HepG2 (cell line): ENCODE measurements at regions not wholly inside any gene's neighbourhood (a gene's known extent, or its start where the extent isn't known, plus 50 kb on each side); places are given as distances from the start of the nearest gene placed in this dataset.

Experiments used
- IRF2 ChIP-seq: IDR thresholded peaks from 2 replicates; pipeline ENCODE4 v1.6.1; 2018; ENCODE audit warnings: missing genetic modification reagents, missing compliant biosample characterization
- JUND ChIP-seq: sonication (generic); formaldehyde crosslinking; IDR thresholded peaks from 2 replicates; pipeline ENCODE4 v1.8.0; 2022; ENCODE audit warnings: mild to moderate bottlenecking, missing genetic modification reagents
- NCOR1 ChIP-seq: fragments of 200-600 bp; sonication (generic); IDR thresholded peaks from 2 replicates; pipeline ENCODE4 v1.7.0; 2017; ENCODE audit warnings: antibody characterized with exemption, low read length, borderline replicate concordance
- NR2C2 ChIP-seq: sonication (generic); formaldehyde crosslinking; IDR thresholded peaks from 2 replicates; pipeline ENCODE4 v1.4.0; 2020; ENCODE audit warnings: missing genetic modification reagents, mild to moderate bottlenecking, moderate library complexity, borderline replicate concordance
- RAD21 ChIP-seq: fragments of 450-650 bp; formaldehyde crosslinking; IDR thresholded peaks from 2 replicates; pipeline ENCODE4 v1.5.0; 2020; ENCODE audit warnings: mild to moderate bottlenecking
- SRSF1 ChIP-seq: fragments of 200-400 bp; formaldehyde crosslinking; optimal IDR thresholded peaks from 2 replicates; pipeline ENCODE3; 2017; ENCODE audit warnings: mild to moderate bottlenecking, low read depth, low read length, moderate library complexity
- ZNF350 ChIP-seq: sonication (generic); formaldehyde crosslinking; IDR thresholded peaks from 2 replicates; pipeline ENCODE4 v1.4.0; 2020; ENCODE audit warnings: mild to moderate bottlenecking, low read depth, missing genetic modification reagents, borderline replicate concordance
- TF ChIP-seq, protein P1 (sequence below): sonication (generic); formaldehyde crosslinking; IDR thresholded peaks from 2 replicates; pipeline ENCODE4 v1.8.0; 2022; ENCODE audit warnings: low read depth, missing genetic modification reagents
- TF ChIP-seq, protein P2 (sequence below): sonication (generic); formaldehyde crosslinking; IDR thresholded peaks from 2 replicates; pipeline ENCODE4 v1.5.0; 2020; ENCODE audit warnings: mild to moderate bottlenecking, missing genetic modification reagents, moderate library complexity
- TF ChIP-seq, protein P3 (sequence below): sonication (generic); formaldehyde crosslinking; IDR thresholded peaks from 2 replicates; pipeline ENCODE4 v1.5.0; 2020; ENCODE audit warnings: missing genetic modification reagents
- TF ChIP-seq, protein P4 (sequence below): sonication (generic); formaldehyde crosslinking; IDR thresholded peaks from 2 replicates; pipeline ENCODE4 v1.4.0; 2020; ENCODE audit warnings: missing genetic modification reagents

DNA sequence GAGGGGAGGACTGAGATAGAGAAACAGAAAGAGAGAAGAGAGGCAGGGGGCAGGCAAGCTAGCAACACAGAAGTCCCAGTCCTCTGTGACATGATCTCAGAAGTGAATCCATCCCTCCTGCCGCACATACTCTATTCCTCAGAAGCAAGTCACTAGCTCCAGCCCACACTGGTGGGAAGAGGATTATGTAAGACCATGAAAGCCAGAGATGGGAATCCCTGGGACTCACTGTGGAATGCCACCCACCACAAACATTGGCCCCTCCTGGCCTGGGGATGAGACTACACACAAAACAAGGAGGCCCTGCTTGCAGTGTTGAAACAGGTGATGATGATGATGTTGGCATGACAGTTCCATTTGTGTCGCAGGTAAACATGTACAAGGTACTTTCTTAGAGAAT lies 419.9 kb downstream of the IRS2 start:
- TF ChIP-seq NCOR1 (no peak), IRF2 (CRISPR knock-in tag) (no peak), ZNF350 (CRISPR knock-in tag) (no peak), NR2C2 (CRISPR knock-in tag) (no peak), JUND (CRISPR knock-in tag) (no peak), RAD21 (CRISPR knock-in tag) (no peak), SRSF1 (no peak)
- TF ChIP-seq, protein P1, sequence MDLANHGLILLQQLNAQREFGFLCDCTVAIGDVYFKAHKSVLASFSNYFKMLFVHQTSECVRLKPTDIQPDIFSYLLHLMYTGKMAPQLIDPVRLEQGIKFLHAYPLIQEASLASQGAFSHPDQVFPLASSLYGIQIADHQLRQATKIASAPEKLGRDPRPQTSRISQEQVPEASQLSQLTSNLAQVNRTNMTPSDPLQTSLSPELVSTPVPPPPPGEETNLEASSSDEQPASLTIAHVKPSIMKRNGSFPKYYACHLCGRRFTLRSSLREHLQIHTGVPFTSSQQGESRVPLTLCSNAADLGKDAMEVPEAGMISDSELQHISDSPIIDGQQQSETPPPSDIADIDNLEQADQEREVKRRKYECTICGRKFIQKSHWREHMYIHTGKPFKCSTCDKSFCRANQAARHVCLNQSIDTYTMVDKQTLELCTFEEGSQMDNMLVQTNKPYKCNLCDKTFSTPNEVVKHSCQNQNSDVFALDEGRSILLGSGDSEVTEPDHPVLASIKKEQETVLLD (CRISPR knock-in tag), result no peak
- TF ChIP-seq, protein P2, sequence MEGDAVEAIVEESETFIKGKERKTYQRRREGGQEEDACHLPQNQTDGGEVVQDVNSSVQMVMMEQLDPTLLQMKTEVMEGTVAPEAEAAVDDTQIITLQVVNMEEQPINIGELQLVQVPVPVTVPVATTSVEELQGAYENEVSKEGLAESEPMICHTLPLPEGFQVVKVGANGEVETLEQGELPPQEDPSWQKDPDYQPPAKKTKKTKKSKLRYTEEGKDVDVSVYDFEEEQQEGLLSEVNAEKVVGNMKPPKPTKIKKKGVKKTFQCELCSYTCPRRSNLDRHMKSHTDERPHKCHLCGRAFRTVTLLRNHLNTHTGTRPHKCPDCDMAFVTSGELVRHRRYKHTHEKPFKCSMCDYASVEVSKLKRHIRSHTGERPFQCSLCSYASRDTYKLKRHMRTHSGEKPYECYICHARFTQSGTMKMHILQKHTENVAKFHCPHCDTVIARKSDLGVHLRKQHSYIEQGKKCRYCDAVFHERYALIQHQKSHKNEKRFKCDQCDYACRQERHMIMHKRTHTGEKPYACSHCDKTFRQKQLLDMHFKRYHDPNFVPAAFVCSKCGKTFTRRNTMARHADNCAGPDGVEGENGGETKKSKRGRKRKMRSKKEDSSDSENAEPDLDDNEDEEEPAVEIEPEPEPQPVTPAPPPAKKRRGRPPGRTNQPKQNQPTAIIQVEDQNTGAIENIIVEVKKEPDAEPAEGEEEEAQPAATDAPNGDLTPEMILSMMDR (CRISPR knock-in tag), result no peak
- TF ChIP-seq, protein P3, sequence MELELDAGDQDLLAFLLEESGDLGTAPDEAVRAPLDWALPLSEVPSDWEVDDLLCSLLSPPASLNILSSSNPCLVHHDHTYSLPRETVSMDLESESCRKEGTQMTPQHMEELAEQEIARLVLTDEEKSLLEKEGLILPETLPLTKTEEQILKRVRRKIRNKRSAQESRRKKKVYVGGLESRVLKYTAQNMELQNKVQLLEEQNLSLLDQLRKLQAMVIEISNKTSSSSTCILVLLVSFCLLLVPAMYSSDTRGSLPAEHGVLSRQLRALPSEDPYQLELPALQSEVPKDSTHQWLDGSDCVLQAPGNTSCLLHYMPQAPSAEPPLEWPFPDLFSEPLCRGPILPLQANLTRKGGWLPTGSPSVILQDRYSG, result no peak
- TF ChIP-seq, protein P4, sequence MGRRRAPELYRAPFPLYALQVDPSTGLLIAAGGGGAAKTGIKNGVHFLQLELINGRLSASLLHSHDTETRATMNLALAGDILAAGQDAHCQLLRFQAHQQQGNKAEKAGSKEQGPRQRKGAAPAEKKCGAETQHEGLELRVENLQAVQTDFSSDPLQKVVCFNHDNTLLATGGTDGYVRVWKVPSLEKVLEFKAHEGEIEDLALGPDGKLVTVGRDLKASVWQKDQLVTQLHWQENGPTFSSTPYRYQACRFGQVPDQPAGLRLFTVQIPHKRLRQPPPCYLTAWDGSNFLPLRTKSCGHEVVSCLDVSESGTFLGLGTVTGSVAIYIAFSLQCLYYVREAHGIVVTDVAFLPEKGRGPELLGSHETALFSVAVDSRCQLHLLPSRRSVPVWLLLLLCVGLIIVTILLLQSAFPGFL (CRISPR knock-in tag), result no peak
